ENCODE measurements at regions not wholly inside any gene's neighbourhood (a gene's known extent, or its start where the extent isn't known, plus 50 kb on each side); places are given as distances from the start of the nearest gene placed in this dataset.

- TF ChIP-seq EZH2 (IDR thresholded peaks at IDR 0.05; ENCODE audit: low read length) = no peak
- TF ChIP-seq CTCF (optimal IDR thresholded peaks at IDR 0.05 in 1 of 3, IDR thresholded peaks at IDR 0.05 in 1 of 3, conservative IDR thresholded peaks at IDR 0.05 in 1 of 3; ENCODE audit: extremely low read depth in 1 of 3, insufficient read depth in 2 of 3, low read length in 3 of 3) = no peak
- no peak for FAIRE-seq
These were observed 467.7 kb upstream of the KLF6 start for GRCh38 chr10:4252701-4253100.

GRCh38 chr10:4250587-4250887, 465.5 kb upstream of the KLF6 start:
- Histone ChIP-seq H3K79me2 (ENCODE audit: control insufficient read depth, insufficient read depth, low read length) (no peaks in the 10 kb centered on the region), H3K4me2 (ENCODE audit: control insufficient read depth, extremely low read depth, insufficient read depth, low read depth, low read length) (peak overlapping the region; percentile 41), H3K9me3 (ENCODE audit: control insufficient read depth, low read depth, low read length) (peaks cover 4% of the 10 kb centered on the region), H3K4me3 (ENCODE audit: control insufficient read depth in 2 of 3, extremely low read depth in 1 of 3, insufficient read depth in 2 of 3, low read depth in 1 of 3, low read length in 3 of 3) (no peak overlapping the region), H3K9ac (ENCODE audit: control insufficient read depth, extremely low read depth, insufficient read depth, low read length) (no peak overlapping the region), H3K9me1 (ENCODE audit: control insufficient read depth, extremely low read depth, insufficient read depth, low read length) (no peaks in the 10 kb centered on the region), H2AFZ (ENCODE audit: control insufficient read depth, low read length) (no peak overlapping the region), H3K36me3 (ENCODE audit: control insufficient read depth in 2 of 2, extremely low read depth in 1 of 2, insufficient read depth in 2 of 2, low read length in 2 of 2) (no peaks in the 10 kb centered on the region), H3K27ac (ENCODE audit: control insufficient read depth, insufficient read depth, low read length) (peak overlapping the region; percentile 90), H3K27me3 (ENCODE audit: control insufficient read depth, extremely low read depth, insufficient read depth, low read length) (no peaks in the 10 kb centered on the region), H3K4me1 (ENCODE audit: control insufficient read depth, extremely low read depth, insufficient read depth, low read length) (peaks cover 29% of the 10 kb centered on the region), H4K20me1 (ENCODE audit: control insufficient read depth, extremely low read depth, insufficient read depth, low read length) (no peaks in the 10 kb centered on the region)
- dilution Hi-C loops (cut with MboI; ENCODE audit: extremely low pct_ligation_motif_present, low sequenced_read_pairs) = no loop called here
- DNase-seq (ENCODE audit: low read depth, low spot score) (no peak), FAIRE-seq (no peak)
- TF ChIP-seq EZH2 (IDR thresholded peaks at IDR 0.05; ENCODE audit: low read length) (no peak), CTCF (optimal IDR thresholded peaks at IDR 0.05 in 1 of 3, IDR thresholded peaks at IDR 0.05 in 1 of 3, conservative IDR thresholded peaks at IDR 0.05 in 1 of 3; ENCODE audit: extremely low read depth in 1 of 3, insufficient read depth in 2 of 3, low read length in 3 of 3) (no peak)

More at GRCh38 chr10:4252701-4253100, 467.7 kb upstream of the KLF6 start:
- H4K20me1 ChIP-seq (ENCODE audit: control insufficient read depth, extremely low read depth, insufficient read depth, low read length) = no peaks in the 10 kb centered on the region
- peaks cover 4% of the 10 kb centered on the region for H3K9me3 ChIP-seq (ENCODE audit: control insufficient read depth, low read depth, low read length)
- H3K79me2 ChIP-seq (ENCODE audit: control insufficient read depth, insufficient read depth, low read length) = no peaks in the 10 kb centered on the region
- peaks cover 23% of the 10 kb centered on the region for H3K4me1 ChIP-seq (ENCODE audit: control insufficient read depth, extremely low read depth, insufficient read depth, low read length)
- H2AFZ ChIP-seq (ENCODE audit: control insufficient read depth, low read length) = no peak overlapping the region
- H3K36me3 ChIP-seq (ENCODE audit: control insufficient read depth in 2 of 2, extremely low read depth in 1 of 2, insufficient read depth in 2 of 2, low read length in 2 of 2) = no peaks in the 10 kb centered on the region
- no peak overlapping the region for H3K9ac ChIP-seq (ENCODE audit: control insufficient read depth, extremely low read depth, insufficient read depth, low read length)
- H3K4me3 ChIP-seq (ENCODE audit: control insufficient read depth in 2 of 3, extremely low read depth in 1 of 3, insufficient read depth in 2 of 3, low read depth in 1 of 3, low read length in 3 of 3) = no peak overlapping the region
- dilution Hi-C loops (cut with MboI; ENCODE audit: extremely low pct_ligation_motif_present, low sequenced_read_pairs) = no loop called here
- no peak for DNase-seq (ENCODE audit: low read depth, low spot score)
- no peaks in the 10 kb centered on the region for H3K27me3 ChIP-seq (ENCODE audit: control insufficient read depth, extremely low read depth, insufficient read depth, low read length)
- no peaks in the 10 kb centered on the region for H3K9me1 ChIP-seq (ENCODE audit: control insufficient read depth, extremely low read depth, insufficient read depth, low read length)
- H3K4me2 ChIP-seq (ENCODE audit: control insufficient read depth, extremely low read depth, insufficient read depth, low read depth, low read length) = no peak overlapping the region
- H3K27ac ChIP-seq (ENCODE audit: control insufficient read depth, insufficient read depth, low read length) = no peak overlapping the region

All from keratinocyte (primary cell).